DND-41 (cell line): ENCODE measurements at regions not wholly inside any gene's neighbourhood (a gene's known extent, or its start where the extent isn't known, plus 50 kb on each side); places are given as distances from the start of the nearest gene placed in this dataset.

Experiments
- CTCF ChIP-seq: IDR thresholded peaks from 2 replicates; pipeline ENCODE4 v1.5.1; 2012; ENCODE audit warnings: borderline replicate concordance, low read length, moderate library complexity, mild to moderate bottlenecking; ENCODE audit not compliant: poor library complexity, severe bottlenecking; ENCODE audit errors: extremely low read depth
- EZH2 ChIP-seq: IDR thresholded peaks from 3 replicates; pipeline ENCODE4 v1.6.1; 2012; ENCODE audit warnings: borderline replicate concordance, low read depth, mild to moderate bottlenecking, moderate library complexity, low read length, inconsistent platforms; ENCODE audit not compliant: severe bottlenecking

GRCh38 chr1:97999320-97999719 lies 78.5 kb upstream of the DPYD start:
- TF ChIP-seq CTCF (no peak), EZH2 (no peak)
